SKM-1 (cell line): ENCODE measurements at regions not wholly inside any gene's neighbourhood (a gene's known extent, or its start where the extent isn't known, plus 50 kb on each side); places are given as distances from the start of the nearest gene placed in this dataset.
"Not testable (repeated sequence)": the region's sequence is repeated elsewhere in the genome, so short reads cannot be mapped to it uniquely, and the experiment has no call there.

ENCODE experiments used
- DNase-seq: peaks from one replicate; lab custom pipeline; 2025; ENCODE audit not compliant: unreplicated experiment; lab: John Stamatoyannopoulos, UW

DNA sequence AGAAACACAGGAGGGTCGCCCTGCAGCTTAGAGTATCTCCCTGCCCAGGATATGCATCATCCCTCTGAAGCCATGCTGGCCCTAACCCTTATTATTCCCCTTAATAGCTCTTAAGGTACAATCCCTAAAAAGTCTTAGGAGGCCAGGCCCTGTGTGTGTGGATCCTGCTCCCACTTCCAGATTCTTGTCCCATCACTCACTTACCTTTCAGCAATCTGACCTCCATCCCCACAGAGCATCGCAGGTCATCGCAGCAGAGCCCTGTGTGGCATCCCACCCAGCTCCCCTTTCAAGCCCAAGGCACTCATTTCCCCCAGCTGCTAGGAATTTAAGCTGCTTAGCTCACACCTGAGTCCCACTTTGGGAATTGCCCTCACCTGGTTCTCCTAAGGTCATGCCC, 223.8 kb upstream of the SMLR1 start:
- no peak for DNase-seq

DNA sequence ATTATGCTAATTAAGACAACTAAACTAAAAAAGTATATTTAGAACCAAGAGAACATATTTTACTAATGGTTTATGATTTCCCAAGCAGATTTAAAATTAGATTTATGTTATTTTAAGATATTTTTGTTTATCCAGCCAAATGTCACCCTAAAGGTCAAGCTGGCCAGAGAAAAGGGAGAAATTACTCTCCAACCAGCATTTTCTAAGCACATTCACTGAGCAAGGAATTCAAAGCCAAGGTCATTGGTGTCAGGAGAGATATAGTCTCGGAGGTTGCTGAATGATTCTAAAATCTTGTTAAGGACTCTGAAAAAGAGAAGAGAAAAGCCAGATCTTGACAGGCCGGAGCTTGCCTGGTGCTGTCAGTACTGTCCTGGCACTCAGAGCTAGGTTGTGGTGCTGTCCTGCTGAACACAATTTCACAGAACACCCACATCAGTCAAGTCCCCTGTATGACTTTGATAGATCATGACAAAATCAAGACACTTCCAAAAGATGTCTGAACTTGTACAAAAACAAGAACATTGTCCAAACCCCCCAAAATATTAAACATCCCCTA, 222.3 kb upstream of the SMLR1 start:
- DNase-seq, result no peak

DNA sequence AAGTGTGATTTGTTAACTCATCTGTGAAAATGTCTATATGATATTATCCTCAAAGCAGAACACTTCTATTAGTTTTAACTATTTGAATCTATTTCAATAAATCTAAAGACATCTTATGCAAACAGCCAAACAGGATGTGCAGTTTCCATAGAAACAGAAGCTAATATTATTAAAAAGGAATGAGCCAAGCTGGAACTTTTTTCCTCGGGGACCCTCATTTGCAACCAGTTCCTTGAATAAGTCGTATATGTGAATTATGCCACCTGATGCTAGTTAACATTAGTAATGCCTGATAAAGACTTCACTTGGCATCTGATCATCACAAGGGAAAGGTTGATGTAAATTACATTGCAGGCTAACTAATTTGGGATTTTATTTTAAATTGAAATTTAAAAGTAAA, 216.9 kb upstream of the SMLR1 start:
- no peak for DNase-seq

DNA sequence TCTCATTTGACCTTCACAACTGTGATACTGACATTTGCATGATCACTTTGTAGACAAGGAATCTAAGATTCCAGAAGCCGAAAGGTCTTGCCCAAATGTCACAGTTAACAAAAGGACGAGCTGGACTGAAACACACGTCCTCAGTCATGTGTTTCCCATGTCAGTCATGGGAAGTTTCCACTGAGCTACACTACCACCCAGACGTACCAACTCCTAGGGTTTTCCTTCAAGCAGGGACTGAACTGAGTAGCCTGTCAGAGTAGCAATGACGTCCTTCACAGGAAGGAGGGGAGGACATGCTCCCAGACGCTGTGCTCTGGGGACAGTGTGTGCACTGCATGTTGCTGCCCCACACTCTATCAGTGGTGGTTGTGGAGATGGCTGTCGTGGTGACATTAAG, 215.8 kb upstream of the SMLR1 start:
- no peak for DNase-seq

DNA sequence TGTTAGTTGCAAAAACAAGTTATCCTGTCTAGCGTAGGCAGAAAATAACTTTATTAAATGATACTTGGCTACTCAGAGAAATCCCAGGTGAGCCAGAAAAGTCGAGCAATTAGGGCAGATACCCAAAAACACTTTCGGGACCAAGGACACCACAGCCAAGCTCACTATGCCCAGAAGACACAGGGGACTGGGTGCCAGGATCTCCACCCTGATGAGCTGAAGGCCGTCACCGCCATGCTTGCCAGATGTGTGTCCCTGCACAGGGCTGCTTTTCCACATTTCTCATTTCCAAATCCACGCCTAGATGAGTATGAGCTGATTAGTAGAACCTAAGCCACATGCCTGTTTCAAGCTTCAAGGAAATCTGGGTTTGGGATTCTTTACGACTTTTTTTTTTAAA, 214.0 kb upstream of the SMLR1 start:
- DNase-seq, result no peak

DNA sequence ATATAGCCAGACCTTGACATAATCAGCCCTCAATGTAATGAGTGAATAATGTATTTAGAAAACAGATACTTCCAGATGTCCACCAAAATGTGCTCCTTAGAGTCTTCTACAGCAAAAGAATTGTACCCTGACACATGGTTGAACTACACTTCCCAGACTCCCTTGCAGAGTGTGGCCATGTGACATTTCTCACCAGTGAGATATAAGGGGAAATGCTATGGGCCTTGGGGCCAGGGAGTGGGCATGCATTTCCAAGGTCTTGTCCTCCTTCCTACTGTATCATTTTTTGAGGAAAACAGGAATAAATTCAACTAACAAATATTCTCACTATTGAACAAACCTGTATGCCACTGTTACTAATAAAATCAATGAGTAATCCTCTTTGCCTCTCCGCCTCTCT, 211.4 kb upstream of the SMLR1 start:
- DNase-seq, result no peak

DNA sequence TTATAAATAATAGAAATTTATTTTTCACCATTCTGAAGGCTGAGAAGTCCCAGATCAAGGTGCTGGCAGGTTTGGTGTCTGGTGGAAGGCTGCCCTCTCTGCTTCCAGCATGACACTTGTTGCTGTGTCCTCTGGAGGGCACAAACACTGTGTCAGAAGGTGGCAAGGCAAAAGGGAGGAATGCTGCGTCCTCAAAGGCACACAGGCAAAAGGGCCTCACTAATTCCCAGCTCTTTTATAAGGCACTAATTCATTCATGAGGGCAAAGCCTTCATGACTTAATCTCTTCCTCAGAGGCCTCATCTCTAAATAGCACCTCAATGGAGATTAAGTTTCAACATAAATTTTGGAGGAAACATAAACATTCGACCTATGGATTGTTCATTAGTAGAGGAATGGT, 209.5 kb upstream of the SMLR1 start:
- DNase-seq, result no peak

DNA sequence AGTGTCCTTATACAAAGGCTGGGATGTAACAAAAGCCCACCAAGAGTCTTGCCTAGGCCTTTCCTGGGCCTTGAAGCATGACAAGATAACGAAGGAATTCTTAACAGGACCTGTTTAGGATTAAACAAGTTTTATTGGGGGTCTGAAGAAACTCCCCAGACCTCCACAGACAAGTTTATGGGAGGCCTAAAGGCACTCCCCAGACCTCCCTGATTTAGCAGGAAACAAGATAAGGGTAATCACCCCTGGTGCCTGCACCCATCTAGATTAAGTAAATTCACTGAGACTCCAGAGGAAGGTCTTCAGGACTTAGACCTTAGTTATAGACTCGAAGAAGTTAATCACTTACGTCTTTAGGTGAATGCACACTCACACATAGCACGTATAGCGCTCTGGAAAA, 208.4 kb upstream of the SMLR1 start:
- DNase-seq, result not testable (repeated sequence)

DNA sequence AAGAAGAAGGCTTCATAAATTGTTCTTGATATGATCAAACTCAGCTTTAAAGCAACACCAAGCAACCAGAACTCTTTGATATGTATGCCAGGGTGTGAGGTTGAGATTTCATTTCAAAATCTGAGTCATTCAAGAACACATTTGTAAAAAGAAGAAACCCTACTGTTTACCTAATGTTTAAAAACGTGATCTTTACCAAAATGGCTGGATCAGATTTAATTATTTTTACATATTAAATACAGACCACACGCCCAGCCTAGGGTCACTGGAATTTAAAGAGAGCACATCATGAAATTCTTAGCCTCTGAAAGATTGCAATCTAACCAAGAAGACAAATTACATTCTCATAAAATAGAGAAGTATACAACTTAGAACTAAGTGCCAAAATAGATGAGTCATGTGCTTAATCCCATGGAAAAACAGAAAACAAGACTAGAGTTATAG, 206.8 kb upstream of the SMLR1 start:
- no peak for DNase-seq

DNA sequence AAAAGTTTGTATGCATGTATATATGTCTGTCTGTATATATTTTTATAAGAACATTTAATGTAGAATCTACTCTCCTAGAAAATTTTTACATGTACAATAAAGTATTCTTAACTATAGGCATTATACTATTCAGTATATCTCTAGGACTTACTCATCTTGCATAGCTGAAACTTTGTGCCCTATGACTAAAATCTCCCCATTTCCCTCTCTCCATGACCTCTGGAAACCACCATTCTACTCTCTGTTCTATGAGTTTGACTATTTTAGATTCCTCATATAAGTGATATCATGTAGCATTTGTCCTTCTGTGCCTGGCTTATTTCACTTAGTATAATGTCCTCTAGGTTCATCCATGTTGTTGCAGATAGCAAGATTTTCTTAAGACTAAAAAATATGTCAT, 205.1 kb upstream of the SMLR1 start:
- no peak for DNase-seq

DNA sequence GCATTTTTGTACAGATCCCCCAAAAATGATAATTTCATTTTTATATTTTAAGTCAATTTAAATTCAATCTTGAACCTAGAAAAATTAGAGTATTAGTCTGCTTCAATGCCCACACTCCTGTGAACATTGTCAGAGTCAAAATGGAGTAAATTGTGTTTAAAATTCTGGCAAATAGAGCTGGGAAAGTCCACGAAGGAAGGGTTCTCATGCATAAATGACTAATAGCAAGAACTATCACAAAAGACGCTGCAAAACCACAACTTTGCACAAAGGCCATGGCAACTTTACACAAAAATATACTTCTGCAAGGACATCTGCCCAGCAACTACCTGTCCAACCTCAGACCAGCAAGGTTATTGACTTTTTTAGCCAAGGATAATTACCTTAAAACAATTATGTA, 203.2 kb upstream of the SMLR1 start:
- no peak for DNase-seq

DNA sequence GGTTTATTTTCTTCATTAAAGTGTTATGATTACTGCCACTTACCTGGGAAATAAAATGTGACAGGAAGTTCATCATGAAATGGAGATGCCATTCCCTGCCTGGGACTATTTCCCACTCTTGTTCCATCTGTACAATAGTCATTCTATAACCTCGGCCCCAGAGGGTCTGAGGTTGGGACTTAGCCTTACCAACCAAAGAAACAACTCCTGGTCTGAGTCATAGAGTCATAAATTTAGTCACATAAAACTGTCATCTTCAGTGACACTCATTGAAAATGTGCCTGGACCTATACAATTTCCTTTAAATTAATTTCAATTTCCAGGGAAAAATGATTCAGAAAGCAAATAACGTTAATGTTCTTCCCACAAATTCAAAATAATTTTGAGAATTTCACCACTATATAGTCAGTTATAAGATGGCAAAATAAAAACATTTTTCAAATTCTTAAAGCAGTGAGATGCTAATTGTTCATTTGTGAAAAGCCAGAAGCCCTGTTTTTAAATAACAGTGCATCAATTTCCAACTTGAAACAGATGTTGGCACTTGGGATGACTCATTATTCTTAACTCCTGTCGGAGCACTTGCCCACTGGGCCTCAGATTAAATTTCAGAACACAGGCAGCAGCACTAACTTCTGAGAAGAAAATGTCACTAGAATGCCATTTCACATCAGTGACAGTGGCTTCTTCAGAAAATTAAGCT, 201.2 kb upstream of the SMLR1 start:
- no peak for DNase-seq

DNA sequence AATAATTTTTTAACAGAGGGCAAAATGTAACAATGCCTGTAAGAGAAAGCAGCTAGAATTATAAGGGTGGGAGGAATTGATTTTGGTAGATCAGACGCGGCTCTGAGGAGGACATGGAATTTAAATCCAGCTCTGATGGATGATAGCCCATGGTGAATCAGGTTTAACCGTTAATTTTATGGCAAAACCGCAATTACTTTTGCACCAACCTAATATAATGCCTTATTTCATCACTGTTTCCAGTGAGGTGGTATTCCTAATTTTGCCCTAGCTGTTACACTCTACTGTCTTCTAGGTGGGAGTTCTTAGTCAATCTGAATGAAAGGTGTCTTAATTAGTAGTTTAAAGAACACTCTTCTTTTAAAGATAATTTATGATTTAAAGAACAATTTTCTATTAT, 198.3 kb upstream of the SMLR1 start:
- DNase-seq, result no peak

DNA sequence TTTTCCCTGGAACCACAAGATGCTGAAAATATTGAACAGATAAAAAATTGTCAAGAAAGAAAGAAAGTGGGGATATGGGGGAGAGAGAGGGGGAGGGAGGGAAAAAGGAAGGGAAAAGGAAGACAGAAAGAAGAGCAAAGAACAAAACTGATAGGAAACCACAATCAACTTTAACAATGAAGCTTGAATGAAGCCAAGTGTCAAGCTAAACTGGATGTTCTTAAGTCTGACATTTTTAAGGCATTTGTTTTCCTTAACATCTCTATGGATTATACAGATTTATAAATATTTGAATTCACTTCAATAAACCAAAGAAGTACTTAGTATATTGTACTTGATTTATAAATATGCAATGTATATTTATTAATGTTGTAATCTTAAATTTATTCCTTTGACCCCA, 197.6 kb upstream of the SMLR1 start:
- DNase-seq, result no peak

DNA sequence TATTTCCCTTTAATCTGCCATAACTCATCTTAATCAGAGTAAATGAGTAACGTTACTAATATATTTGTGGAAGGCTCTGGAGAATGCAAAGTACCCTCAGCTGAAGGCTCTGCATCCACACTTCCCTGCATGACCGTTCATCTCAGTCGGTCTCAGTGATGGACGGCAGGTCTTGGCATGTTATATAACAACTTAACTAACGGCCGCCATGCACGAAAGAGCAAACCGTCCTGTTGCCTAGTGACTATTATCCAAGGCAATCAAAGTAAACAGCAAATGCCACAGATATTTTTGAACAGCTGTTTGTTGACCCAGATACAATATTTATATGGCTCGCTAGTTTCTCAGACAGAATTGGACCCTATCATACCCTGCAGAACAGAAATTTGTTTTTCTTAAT, 194.9 kb upstream of the SMLR1 start:
- DNase-seq, result no peak

DNA sequence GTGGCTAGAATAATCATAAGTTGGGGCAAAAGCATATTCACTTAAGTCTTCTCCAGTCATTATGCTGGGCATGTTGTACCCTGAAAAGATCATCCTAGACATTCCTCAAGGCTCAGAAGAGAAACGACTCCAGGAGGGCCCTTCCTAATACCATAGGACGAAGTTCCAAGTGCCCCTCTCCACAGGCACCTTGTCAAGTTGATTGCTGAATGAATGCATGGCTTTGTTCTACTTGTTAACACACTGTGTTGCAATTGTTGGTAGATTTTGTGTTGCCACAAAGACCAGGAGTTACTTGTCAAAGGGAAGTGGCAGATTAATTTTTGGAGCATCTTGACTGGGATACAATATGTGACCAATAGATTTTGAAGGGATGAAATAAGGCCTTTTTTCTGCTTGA, 194.3 kb upstream of the SMLR1 start:
- no peak for DNase-seq

DNA sequence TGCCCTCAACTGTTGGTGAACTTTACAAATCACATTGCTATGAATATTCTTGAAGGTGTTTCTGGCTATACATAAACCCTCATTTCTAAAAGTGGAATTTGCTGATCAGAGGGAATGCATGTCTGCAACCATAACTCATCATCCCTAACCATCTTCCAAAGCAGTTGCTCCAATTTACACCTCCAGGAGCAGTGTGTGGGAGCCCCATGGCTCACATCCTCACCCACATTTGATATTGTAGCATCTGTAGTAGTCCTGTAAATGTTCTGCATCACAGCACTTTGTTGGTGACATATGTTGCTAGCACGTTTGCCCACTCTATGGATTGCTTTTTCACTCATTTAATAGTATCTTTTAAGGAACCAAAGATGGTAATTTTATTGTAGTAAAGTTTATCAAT, 183.8 kb upstream of the SMLR1 start:
- DNase-seq, result no peak

DNA sequence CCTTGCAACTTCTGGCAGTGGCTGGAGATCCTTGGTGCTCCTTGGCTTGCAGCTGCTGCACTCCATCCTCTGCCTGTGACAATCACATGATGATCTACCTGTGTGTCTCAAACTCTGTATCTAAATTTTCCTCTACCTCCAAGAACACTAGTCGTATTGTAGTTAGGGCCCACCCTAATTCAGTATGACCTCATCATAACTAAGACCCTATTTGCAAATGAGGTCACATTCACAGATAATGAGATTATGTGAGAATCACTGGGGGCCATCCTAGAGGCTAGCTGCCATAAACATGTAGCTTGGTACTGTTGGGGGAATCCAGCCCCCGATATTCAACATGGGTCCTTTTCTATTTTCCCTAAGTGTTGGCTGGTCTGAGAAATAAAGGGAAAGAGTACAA, 183.0 kb upstream of the SMLR1 start:
- no peak for DNase-seq

DNA sequence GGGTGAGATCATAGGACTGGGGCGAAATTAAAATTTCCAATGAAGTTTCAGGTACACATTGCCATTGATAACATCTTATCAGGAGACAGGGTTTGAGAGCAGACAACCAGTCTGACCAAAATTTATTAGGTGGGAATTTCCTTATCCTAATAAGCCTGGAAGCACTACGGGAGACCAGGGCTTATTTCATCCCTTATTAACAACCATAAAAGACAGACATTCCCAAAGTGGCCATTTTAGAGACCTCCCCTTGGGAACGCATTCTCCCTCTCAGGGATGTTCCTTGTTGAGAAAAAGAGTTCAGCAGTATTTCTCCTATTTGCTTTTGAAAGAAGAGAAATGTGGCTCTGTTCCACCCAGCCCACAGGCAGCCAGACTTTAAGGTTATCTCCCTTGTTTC, 182.4 kb upstream of the SMLR1 start:
- DNase-seq, result not testable (repeated sequence)

DNA sequence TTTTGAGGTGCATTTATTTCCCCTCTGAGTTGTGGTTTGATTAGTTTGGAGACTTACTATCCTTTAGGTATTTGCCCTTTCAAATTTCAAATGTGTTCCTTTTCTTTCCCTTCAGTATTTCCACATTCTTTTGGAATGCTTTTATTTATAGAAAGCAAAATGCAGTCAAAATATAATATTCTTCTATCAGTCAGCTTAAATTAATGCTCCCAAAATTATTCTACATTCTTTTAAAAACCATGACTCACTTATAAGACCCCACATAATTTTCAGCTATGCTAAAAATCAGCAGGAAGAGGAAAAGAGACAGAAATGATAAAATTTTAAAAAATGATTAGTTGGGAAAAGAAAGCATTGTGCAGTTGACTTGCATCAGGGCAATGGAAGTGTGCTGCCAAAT, 180.0 kb upstream of the SMLR1 start:
- no peak for DNase-seq

DNA sequence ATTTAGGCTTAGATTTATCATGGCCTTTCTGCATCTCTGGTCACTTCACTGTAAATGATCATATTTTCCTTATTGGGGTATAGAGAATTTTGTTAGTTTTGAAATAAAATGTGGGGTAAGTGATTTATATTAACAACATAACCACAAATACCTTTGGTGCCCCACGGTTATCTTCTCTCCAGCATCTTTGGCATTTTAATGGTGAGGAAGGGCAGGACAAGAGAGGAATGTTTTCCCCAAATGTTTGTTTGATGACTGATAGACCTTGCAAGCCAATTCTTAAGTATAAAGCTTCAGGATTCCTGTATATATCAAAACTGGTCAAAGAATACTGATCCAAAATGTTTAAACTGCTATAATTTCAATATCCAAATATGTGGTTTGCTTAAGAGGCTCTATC, 171.6 kb upstream of the SMLR1 start:
- DNase-seq, result no peak

DNA sequence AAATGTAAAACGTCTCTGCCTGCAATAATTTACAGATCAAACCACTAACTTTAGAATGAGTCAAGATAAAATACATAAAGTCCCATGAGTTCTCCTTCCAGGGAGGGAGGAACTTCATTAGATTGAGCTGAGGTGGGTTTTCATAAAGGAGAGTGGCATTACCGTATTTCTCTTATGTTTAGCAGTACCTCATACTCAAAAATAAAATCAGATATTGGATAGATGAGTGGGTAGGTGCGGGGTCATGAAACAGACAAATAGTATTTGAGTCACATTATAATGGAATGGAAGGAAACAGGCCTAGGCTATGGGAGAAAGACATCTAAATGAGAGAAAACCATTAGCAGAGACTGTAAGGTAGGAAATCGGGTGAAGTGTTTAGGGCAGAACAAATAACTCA, 166.1 kb upstream of the SMLR1 start:
- DNase-seq, result no peak

DNA sequence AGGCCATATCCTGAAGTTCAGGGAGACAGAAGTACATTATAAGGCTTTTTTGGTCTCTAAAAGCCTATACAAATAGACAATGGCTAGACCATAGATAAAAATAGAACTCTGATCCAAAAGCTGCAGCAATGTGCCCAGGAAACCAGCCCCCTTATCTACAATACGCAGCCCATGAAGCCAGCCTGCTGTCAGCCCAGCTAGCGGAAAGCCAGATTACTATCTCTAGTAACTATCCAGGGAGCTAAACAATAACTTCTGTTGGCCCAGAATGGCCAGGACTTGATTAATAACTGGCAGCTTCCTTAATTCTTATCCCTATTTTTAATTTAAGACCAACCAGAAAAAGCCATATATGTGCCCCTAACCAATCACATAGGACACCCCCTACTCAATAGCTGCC, 160.4 kb upstream of the SMLR1 start:
- no peak for DNase-seq
